OCI-LY7 (cell line): ENCODE measurements at regions not wholly inside any gene's neighbourhood (a gene's known extent, or its start where the extent isn't known, plus 50 kb on each side); places are given as distances from the start of the nearest gene placed in this dataset.

Source experiments
- EZH2phosphoT487 ChIP-seq: fragments of 200-600 bp; sonication (generic); IDR thresholded peaks from 2 replicates; pipeline ENCODE4 v1.6.1; 2018; ENCODE audit warnings: low read depth, borderline replicate concordance, mild to moderate bottlenecking, mixed run types, antibody characterized with exemption, low read length, moderate library complexity, mixed read lengths
- TF ChIP-seq, protein P1 (sequence below): fragments of 200-600 bp; sonication (generic); conservative IDR thresholded peaks from 2 replicates; pipeline ENCODE4 v1.5.1; 2014; ENCODE audit warnings: mild to moderate bottlenecking, antibody characterized with exemption, low read length, moderate library complexity, mixed read lengths

GRCh38 chr11:19437760-19438159 lies 197.0 kb upstream of the E2F8 start:
- TF ChIP-seq, protein P1, sequence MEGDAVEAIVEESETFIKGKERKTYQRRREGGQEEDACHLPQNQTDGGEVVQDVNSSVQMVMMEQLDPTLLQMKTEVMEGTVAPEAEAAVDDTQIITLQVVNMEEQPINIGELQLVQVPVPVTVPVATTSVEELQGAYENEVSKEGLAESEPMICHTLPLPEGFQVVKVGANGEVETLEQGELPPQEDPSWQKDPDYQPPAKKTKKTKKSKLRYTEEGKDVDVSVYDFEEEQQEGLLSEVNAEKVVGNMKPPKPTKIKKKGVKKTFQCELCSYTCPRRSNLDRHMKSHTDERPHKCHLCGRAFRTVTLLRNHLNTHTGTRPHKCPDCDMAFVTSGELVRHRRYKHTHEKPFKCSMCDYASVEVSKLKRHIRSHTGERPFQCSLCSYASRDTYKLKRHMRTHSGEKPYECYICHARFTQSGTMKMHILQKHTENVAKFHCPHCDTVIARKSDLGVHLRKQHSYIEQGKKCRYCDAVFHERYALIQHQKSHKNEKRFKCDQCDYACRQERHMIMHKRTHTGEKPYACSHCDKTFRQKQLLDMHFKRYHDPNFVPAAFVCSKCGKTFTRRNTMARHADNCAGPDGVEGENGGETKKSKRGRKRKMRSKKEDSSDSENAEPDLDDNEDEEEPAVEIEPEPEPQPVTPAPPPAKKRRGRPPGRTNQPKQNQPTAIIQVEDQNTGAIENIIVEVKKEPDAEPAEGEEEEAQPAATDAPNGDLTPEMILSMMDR, result no peak
- TF ChIP-seq EZH2phosphoT487, result no peak
